ENCODE measurements at regions not wholly inside any gene's neighbourhood (a gene's known extent, or its start where the extent isn't known, plus 50 kb on each side); places are given as distances from the start of the nearest gene placed in this dataset.

DNA sequence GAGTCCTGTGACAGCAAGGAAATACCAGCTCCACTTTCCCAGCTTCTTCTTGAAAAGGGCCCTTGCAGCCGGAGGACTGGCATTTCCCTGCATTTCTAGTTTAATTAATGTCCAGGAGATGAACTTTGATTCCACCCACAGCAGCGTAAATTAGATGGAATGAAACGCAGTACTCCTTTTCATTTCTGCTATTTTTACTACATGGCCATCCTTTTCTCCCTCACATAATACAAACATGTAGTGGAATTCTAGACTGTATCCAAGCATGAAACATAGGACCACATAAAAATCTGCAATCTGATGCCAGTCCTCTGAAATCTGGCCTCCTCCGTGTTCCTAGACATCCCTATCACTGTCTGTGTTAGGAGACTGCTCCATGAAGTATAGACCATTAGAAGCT lies 403.2 kb downstream of the NR2F2 start:
- Histone ChIP-seq H3K27me3 (ENCODE audit: control insufficient read depth in 1 of 2, insufficient read depth in 2 of 2, low read length in 2 of 2) (no peaks in the 10 kb centered on the region), H2AFZ (ENCODE audit: low read length) (no peak overlapping the region), H3K4me2 (ENCODE audit: low read depth, low read length) (no peak overlapping the region), H4K20me1 (ENCODE audit: insufficient read depth, low read length) (no peaks in the 10 kb centered on the region), H3K27ac (ENCODE audit: extremely low read length, insufficient read depth, low read length) (no peak overlapping the region), H3K79me2 (ENCODE audit: insufficient read depth, low read length) (no peaks in the 10 kb centered on the region), H3K4me1 (ENCODE audit: insufficient read depth, low read length) (no peaks in the 10 kb centered on the region), H3K4me3 (replicated peaks in 1 of 3; ENCODE audit: insufficient read depth in 1 of 3, low read depth in 2 of 3, low read length in 3 of 3) (no peak overlapping the region), H3K9me3 (ENCODE audit: low read length) (no peaks in the 10 kb centered on the region), H3K36me3 (replicated peaks in 1 of 2; ENCODE audit: control insufficient read depth in 1 of 2, insufficient read depth in 2 of 2, low read length in 2 of 2) (no peaks in the 10 kb centered on the region), H3K9ac (ENCODE audit: insufficient read depth, low read depth, low read length) (no peak overlapping the region)
- POLR2A ChIA-PET: no interaction called here
- FAIRE-seq (no peak), ATAC-seq (no peak), DNase-seq (ENCODE audit: low spot score) (no peak)
- in situ Hi-C loops (cut with HindIII; ENCODE audit: extremely low pct_ligation_motif_present, low pct_unique_long_range_greater_than_20kb) (no loop called here), intact Hi-C loops (cut with micrococcal nuclease; ENCODE audit: unreplicated experiment) (no loop called here)
- 20% methylated on average over 4 of the region's 4 CpGs for WGBS (ENCODE audit: low lambda C conversion rate)
- CTCF ChIA-PET (ENCODE audit: low intra/inter-chr PET ratio, low total read pairs): no interaction called here
- TF ChIP-seq, protein P1, sequence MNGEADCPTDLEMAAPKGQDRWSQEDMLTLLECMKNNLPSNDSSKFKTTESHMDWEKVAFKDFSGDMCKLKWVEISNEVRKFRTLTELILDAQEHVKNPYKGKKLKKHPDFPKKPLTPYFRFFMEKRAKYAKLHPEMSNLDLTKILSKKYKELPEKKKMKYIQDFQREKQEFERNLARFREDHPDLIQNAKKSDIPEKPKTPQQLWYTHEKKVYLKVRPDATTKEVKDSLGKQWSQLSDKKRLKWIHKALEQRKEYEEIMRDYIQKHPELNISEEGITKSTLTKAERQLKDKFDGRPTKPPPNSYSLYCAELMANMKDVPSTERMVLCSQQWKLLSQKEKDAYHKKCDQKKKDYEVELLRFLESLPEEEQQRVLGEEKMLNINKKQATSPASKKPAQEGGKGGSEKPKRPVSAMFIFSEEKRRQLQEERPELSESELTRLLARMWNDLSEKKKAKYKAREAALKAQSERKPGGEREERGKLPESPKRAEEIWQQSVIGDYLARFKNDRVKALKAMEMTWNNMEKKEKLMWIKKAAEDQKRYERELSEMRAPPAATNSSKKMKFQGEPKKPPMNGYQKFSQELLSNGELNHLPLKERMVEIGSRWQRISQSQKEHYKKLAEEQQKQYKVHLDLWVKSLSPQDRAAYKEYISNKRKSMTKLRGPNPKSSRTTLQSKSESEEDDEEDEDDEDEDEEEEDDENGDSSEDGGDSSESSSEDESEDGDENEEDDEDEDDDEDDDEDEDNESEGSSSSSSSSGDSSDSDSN (CRISPR knock-in tag; IDR thresholded peaks at IDR 0.05): no peak
- TF ChIP-seq, protein P2, sequence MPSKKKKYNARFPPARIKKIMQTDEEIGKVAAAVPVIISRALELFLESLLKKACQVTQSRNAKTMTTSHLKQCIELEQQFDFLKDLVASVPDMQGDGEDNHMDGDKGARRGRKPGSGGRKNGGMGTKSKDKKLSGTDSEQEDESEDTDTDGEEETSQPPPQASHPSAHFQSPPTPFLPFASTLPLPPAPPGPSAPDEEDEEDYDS (CRISPR knock-in tag; IDR thresholded peaks at IDR 0.05): no peak
- TF ChIP-seq ZNF430 (CRISPR knock-in tag; IDR thresholded peaks at IDR 0.05) (no peak), ZNF615 (CRISPR knock-in tag; IDR thresholded peaks at IDR 0.05; ENCODE audit: borderline replicate concordance) (no peak), ZNF329 (CRISPR knock-in tag; IDR thresholded peaks at IDR 0.05; ENCODE audit: low read depth) (no peak), ARHGAP35 (CRISPR knock-in tag; IDR thresholded peaks at IDR 0.05; ENCODE audit: borderline replicate concordance) (no peak), SOX6 (IDR thresholded peaks at IDR 0.05) (no peak), SOX6 (CRISPR knock-in tag; IDR thresholded peaks at IDR 0.05) (no peak), CREM (IDR thresholded peaks at IDR 0.05) (no peak), CREM (CRISPR knock-in tag; IDR thresholded peaks at IDR 0.05) (no peak), KLF12 (CRISPR knock-in tag; IDR thresholded peaks at IDR 0.05; ENCODE audit: borderline replicate concordance) (no peak), ZNF484 (CRISPR knock-in tag; IDR thresholded peaks at IDR 0.05; ENCODE audit: borderline replicate concordance, low read depth) (no peak), ZNF143 (CRISPR knock-in tag; IDR thresholded peaks at IDR 0.05) (no peak), BRD4 (CRISPR knock-in tag; IDR thresholded peaks at IDR 0.05) (no peak), ZNF264 (CRISPR knock-in tag; IDR thresholded peaks at IDR 0.05) (no peak), GZF1 (CRISPR knock-in tag; IDR thresholded peaks at IDR 0.05) (no peak)
- TF ChIP-seq, protein P3, sequence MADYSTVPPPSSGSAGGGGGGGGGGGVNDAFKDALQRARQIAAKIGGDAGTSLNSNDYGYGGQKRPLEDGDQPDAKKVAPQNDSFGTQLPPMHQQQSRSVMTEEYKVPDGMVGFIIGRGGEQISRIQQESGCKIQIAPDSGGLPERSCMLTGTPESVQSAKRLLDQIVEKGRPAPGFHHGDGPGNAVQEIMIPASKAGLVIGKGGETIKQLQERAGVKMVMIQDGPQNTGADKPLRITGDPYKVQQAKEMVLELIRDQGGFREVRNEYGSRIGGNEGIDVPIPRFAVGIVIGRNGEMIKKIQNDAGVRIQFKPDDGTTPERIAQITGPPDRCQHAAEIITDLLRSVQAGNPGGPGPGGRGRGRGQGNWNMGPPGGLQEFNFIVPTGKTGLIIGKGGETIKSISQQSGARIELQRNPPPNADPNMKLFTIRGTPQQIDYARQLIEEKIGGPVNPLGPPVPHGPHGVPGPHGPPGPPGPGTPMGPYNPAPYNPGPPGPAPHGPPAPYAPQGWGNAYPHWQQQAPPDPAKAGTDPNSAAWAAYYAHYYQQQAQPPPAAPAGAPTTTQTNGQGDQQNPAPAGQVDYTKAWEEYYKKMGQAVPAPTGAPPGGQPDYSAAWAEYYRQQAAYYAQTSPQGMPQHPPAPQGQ (CRISPR knock-in tag; IDR thresholded peaks at IDR 0.05; ENCODE audit: borderline replicate concordance): no peak
- TF ChIP-seq, protein P4, sequence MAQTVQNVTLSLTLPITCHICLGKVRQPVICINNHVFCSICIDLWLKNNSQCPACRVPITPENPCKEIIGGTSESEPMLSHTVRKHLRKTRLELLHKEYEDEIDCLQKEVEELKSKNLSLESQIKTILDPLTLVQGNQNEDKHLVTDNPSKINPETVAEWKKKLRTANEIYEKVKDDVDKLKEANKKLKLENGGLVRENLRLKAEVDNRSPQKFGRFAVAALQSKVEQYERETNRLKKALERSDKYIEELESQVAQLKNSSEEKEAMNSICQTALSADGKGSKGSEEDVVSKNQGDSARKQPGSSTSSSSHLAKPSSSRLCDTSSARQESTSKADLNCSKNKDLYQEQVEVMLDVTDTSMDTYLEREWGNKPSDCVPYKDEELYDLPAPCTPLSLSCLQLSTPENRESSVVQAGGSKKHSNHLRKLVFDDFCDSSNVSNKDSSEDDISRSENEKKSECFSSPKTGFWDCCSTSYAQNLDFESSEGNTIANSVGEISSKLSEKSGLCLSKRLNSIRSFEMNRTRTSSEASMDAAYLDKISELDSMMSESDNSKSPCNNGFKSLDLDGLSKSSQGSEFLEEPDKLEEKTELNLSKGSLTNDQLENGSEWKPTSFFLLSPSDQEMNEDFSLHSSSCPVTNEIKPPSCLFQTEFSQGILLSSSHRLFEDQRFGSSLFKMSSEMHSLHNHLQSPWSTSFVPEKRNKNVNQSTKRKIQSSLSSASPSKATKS (CRISPR knock-in tag; IDR thresholded peaks at IDR 0.05): no peak
- TF ChIP-seq, protein P5, sequence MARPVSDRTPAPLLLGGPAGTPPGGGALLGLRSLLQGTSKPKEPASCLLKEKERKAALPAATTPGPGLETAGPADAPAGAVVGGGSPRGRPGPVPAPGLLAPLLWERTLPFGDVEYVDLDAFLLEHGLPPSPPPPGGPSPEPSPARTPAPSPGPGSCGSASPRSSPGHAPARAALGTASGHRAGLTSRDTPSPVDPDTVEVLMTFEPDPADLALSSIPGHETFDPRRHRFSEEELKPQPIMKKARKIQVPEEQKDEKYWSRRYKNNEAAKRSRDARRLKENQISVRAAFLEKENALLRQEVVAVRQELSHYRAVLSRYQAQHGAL (CRISPR knock-in tag; IDR thresholded peaks at IDR 0.05; ENCODE audit: not compliant biosample characterization): no peak
- no TSS peak for BruUV-seq (replicated peaks)

Data from HepG2 (cell line).